ENCODE measurements at regions not wholly inside any gene's neighbourhood (a gene's known extent, or its start where the extent isn't known, plus 50 kb on each side); places are given as distances from the start of the nearest gene placed in this dataset.

DNA sequence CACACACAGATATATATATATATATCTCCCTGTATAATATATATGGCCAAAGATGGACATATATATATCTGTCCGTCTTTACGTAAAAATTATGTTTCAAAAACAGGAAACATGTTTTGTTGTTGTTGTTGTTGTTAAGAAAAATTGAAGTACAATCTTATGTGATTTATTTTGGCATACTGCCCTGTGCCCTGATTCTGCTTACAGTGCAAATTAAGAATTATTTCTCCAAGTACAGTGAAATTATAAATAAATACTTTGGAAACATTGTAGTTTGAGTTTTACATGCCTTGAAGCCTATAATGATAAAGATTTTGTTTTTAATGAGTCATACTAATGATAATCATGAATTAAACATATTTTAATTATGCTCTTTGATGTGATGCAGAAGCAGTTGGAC lies 994.9 kb downstream of the DIPK2A start:
- Histone ChIP-seq H3K27ac (ENCODE audit: insufficient read length, low read depth, low read length) (no peak overlapping the region), H3K23me2 (ENCODE audit: insufficient read length, low read depth, low read length, poor library complexity, severe bottlenecking) (no peaks in the 10 kb centered on the region), H3K4me2 (ENCODE audit: insufficient read depth, insufficient read length, low read length) (no peak overlapping the region), H4K5ac (ENCODE audit: insufficient read length, low read depth, low read length) (no peak overlapping the region), H4K20me1 (ENCODE audit: control insufficient read depth, insufficient read depth, insufficient read length) (no peaks in the 10 kb centered on the region), H3K4ac (ENCODE audit: low read depth, low read length) (no peak overlapping the region), H3K18ac (ENCODE audit: insufficient read length, low read depth, low read length) (no peak overlapping the region), H2BK20ac (ENCODE audit: low read depth, low read length, poor library complexity, severe bottlenecking) (no peak overlapping the region), H4K91ac (ENCODE audit: insufficient read length, low read depth, low read length) (no peak overlapping the region), H2AFZ (ENCODE audit: low read length) (no peak overlapping the region), H2BK5ac (ENCODE audit: insufficient read length, low read length) (no peak overlapping the region), H2BK120ac (ENCODE audit: low read depth, low read length, poor library complexity, severe bottlenecking) (no peak overlapping the region), H3T11ph (ENCODE audit: low read length) (no peak overlapping the region), H4K8ac (replicated peaks; ENCODE audit: insufficient read length, low read depth, low read length) (no peak overlapping the region), H2AK5ac (ENCODE audit: insufficient read length, low read length) (no peak overlapping the region), H3K9ac (ENCODE audit: extremely low read depth, insufficient read length, low read length) (no peak overlapping the region), H3K14ac (ENCODE audit: insufficient read depth, low read length) (no peak overlapping the region), H3K9me3 (ENCODE audit: control insufficient read depth, low read depth, low read length) (no peaks in the 10 kb centered on the region), H3K79me2 (ENCODE audit: insufficient read depth, low read length) (no peaks in the 10 kb centered on the region), H2BK12ac (ENCODE audit: insufficient read length, low read depth, low read length) (no peak overlapping the region), H3K27me3 (ENCODE audit: insufficient read depth, low read length) (no peaks in the 10 kb centered on the region), H3K23ac (ENCODE audit: insufficient read length, low read depth, low read length) (no peak overlapping the region), H2BK15ac (ENCODE audit: low read depth, low read length) (no peak overlapping the region), H3K4me1 (ENCODE audit: insufficient read depth, low read length) (no peaks in the 10 kb centered on the region), H3K79me1 (ENCODE audit: insufficient read depth, low read depth, low read length, poor library complexity, severe bottlenecking) (no peaks in the 10 kb centered on the region), H3K56ac (ENCODE audit: insufficient read length, low read depth, low read length) (no peak overlapping the region)
- no peak for DNase-seq
- Mint-ChIP-seq H3K36me3 (ENCODE audit: insufficient read depth in 1 of 3, low read depth in 3 of 3) (no peaks in the 10 kb centered on the region), H3K4me3 (no peak overlapping the region), H3K27me3 (ENCODE audit: low read depth) (no peaks in the 10 kb centered on the region), H3K9me3 (no peaks in the 10 kb centered on the region), H3K27ac (no peak overlapping the region), H3K4me1 (no peaks in the 10 kb centered on the region)
- no CpG with 5 or more reads among the region's 2 CpGs for WGBS (ENCODE audit: extremely low coverage, insufficient read length, low lambda C conversion rate)
- TF ChIP-seq, protein P1, sequence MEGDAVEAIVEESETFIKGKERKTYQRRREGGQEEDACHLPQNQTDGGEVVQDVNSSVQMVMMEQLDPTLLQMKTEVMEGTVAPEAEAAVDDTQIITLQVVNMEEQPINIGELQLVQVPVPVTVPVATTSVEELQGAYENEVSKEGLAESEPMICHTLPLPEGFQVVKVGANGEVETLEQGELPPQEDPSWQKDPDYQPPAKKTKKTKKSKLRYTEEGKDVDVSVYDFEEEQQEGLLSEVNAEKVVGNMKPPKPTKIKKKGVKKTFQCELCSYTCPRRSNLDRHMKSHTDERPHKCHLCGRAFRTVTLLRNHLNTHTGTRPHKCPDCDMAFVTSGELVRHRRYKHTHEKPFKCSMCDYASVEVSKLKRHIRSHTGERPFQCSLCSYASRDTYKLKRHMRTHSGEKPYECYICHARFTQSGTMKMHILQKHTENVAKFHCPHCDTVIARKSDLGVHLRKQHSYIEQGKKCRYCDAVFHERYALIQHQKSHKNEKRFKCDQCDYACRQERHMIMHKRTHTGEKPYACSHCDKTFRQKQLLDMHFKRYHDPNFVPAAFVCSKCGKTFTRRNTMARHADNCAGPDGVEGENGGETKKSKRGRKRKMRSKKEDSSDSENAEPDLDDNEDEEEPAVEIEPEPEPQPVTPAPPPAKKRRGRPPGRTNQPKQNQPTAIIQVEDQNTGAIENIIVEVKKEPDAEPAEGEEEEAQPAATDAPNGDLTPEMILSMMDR (conservative IDR thresholded peaks at IDR 0.05), result no peak

All from H9 (cell line).